ENCODE measurements at regions not wholly inside any gene's neighbourhood (a gene's known extent, or its start where the extent isn't known, plus 50 kb on each side); places are given as distances from the start of the nearest gene placed in this dataset.

- DNase-seq = no peak
These were observed 953.6 kb downstream of the TBC1D22A start for GRCh38 chr22:47715866-47716578.

- no peak for DNase-seq
These were observed 951.5 kb downstream of the TBC1D22A start for GRCh38 chr22:47713941-47714340.

GRCh38 chr22:47710135-47710534, 947.7 kb downstream of the TBC1D22A start:
- no peak for DNase-seq

- no peak for DNase-seq
These were observed 942.9 kb downstream of the TBC1D22A start for GRCh38 chr22:47705350-47705749.

- DNase-seq = no peak
These were observed 936.5 kb downstream of the TBC1D22A start for GRCh38 chr22:47698906-47699305.

GRCh38 chr22:47697861-47698260, 935.4 kb downstream of the TBC1D22A start:
- no peak for DNase-seq

GRCh38 chr22:47696776-47697175, 934.3 kb downstream of the TBC1D22A start:
- DNase-seq = no peak

GRCh38 chr22:47695176-47695575, 932.7 kb downstream of the TBC1D22A start:
- no peak for DNase-seq

- DNase-seq = no peak
These were observed 932.2 kb downstream of the TBC1D22A start for GRCh38 chr22:47694536-47695130.

- DNase-seq = no peak
These were observed 931.2 kb downstream of the TBC1D22A start for GRCh38 chr22:47693606-47694005.

- no peak for DNase-seq
These were observed 930.4 kb downstream of the TBC1D22A start for GRCh38 chr22:47692811-47693210.

- no peak for DNase-seq
These were observed 928.9 kb downstream of the TBC1D22A start for GRCh38 chr22:47691152-47691895.

GRCh38 chr22:47690586-47690985, 928.1 kb downstream of the TBC1D22A start:
- DNase-seq = no peak

GRCh38 chr22:47690166-47690565, 927.7 kb downstream of the TBC1D22A start:
- no peak for DNase-seq

GRCh38 chr22:47687776-47688175, 925.3 kb downstream of the TBC1D22A start:
- DNase-seq = no peak

- DNase-seq = no peak
These were observed 924.9 kb downstream of the TBC1D22A start for GRCh38 chr22:47687346-47687655.

- DNase-seq = no peak
These were observed 924.3 kb downstream of the TBC1D22A start for GRCh38 chr22:47686594-47687345.

- DNase-seq = no peak
These were observed 919.1 kb downstream of the TBC1D22A start for GRCh38 chr22:47681411-47682165.

- DNase-seq = no peak
These were observed 916.3 kb downstream of the TBC1D22A start for GRCh38 chr22:47678636-47679287.

- no peak for DNase-seq
These were observed 915.6 kb downstream of the TBC1D22A start for GRCh38 chr22:47678048-47678447.

GRCh38 chr22:47676685-47677084, 914.2 kb downstream of the TBC1D22A start:
- no peak for DNase-seq

- DNase-seq = no peak
These were observed 912.1 kb downstream of the TBC1D22A start for GRCh38 chr22:47674600-47674999.
